H1 (cell line): ENCODE measurements at regions not wholly inside any gene's neighbourhood (a gene's known extent, or its start where the extent isn't known, plus 50 kb on each side); places are given as distances from the start of the nearest gene placed in this dataset.

Experiments used
- CTCF ChIA-PET: fragments of 300-600 bp; sonication (Branson Sonifier 250); formaldehyde crosslinking; loops from one replicate; lab custom pipeline; 2021; ENCODE audit not compliant: partially characterized antibody; lab: Charles Lee
- POLR2A ChIA-PET: fragments of 300-600 bp; sonication (Branson Sonifier 250); formaldehyde crosslinking; loops from one replicate; lab custom pipeline; 2021; ENCODE audit warnings: inconsistent platforms; ENCODE audit not compliant: partially characterized antibody; lab: Charles Lee
- DNase-seq, 2 experiments: peaks; one replicate each; pipeline versions ENCODE4 v3.0.0 to v3.0.0-alpha.2; 2010 to 2022; ENCODE audit warnings: low spot score in 2 of 2, low read depth in 1 of 2, mixed read lengths in 1 of 2
- FAIRE-seq: peaks from 2 replicates; lab custom pipeline; 2011; peaks lifted over from hg19 to GRCh38; lab: Jason Lieb, UNC
- H2AFZ ChIP-seq: 2 replicates; pipeline ENCODE4 v1.8.1; 2012; ENCODE audit warnings: low read length, inconsistent platforms
- H2AK5ac ChIP-seq: 2 replicates; pipeline ENCODE4 v1.6.1; 2013; ENCODE audit warnings: low read depth, low read length
- H2BK120ac ChIP-seq: replicated peaks from 2 replicates; pipeline ENCODE3; 2013; ENCODE audit warnings: low read depth, low read length, inconsistent platforms
- H2BK12ac ChIP-seq: 2 replicates; pipeline ENCODE4 v1.6.1; 2013; ENCODE audit warnings: low read depth, low read length
- H2BK15ac ChIP-seq: 2 replicates; pipeline ENCODE4 v1.6.1; 2013; ENCODE audit warnings: low read length
- H2BK20ac ChIP-seq: 2 replicates; pipeline ENCODE4 v1.6.1; 2013; ENCODE audit warnings: low read length
- H2BK5ac ChIP-seq: 2 replicates; pipeline ENCODE4 v1.6.1; 2013; ENCODE audit warnings: low read depth, low read length
- H3K14ac ChIP-seq: 2 replicates; pipeline ENCODE4 v1.6.1; 2013; ENCODE audit warnings: inconsistent platforms; ENCODE audit not compliant: insufficient read length
- H3K18ac ChIP-seq: 2 replicates; pipeline ENCODE4 v1.6.1; 2013; ENCODE audit warnings: low read length; ENCODE audit errors: extremely low read depth
- H3K23ac ChIP-seq: 2 replicates; pipeline ENCODE4 v1.6.1; 2013; ENCODE audit warnings: inconsistent platforms; ENCODE audit not compliant: insufficient read length
- H3K23me2 ChIP-seq: 2 replicates; pipeline ENCODE4 v1.6.1; 2013; ENCODE audit warnings: low read depth, low read length
- H3K27ac ChIP-seq: 2 replicates; pipeline ENCODE4 v1.6.1; 2011; ENCODE audit warnings: low read depth, low read length, inconsistent platforms
- H3K27me3 ChIP-seq, 4 experiments: replicated peaks in 1 of 4; 1 replicate in 1 of 4; 2 replicates in 3 of 4; pipeline versions ENCODE4 v1.6.1 to v1.8.1; 2011 to 2013; ENCODE audit warnings: low read length in 3 of 4, mild to moderate bottlenecking in 3 of 4, inconsistent platforms in 2 of 4, mixed read lengths in 2 of 4, moderate library complexity in 1 of 4; ENCODE audit not compliant: control insufficient read depth in 3 of 4, insufficient read depth in 3 of 4; ENCODE audit errors: extremely low read depth in 1 of 4
- H3K36me3 ChIP-seq, 4 experiments: 2 replicates each; pipeline versions ENCODE4 v1.6.1 to v1.8.1; 2011 to 2013; ENCODE audit warnings: mild to moderate bottlenecking in 4 of 4, low read length in 3 of 4, moderate library complexity in 2 of 4, control low read depth in 1 of 4, inconsistent platforms in 1 of 4; ENCODE audit not compliant: insufficient read depth in 4 of 4, control insufficient read depth in 2 of 4
- H3K4ac ChIP-seq: replicated peaks from 2 replicates; pipeline ENCODE3; 2013; ENCODE audit warnings: low read length, low read depth, mixed read lengths, inconsistent platforms; ENCODE audit not compliant: insufficient read length
- H3K4me1 ChIP-seq, 4 experiments: replicated peaks in 1 of 4; 1 replicate in 1 of 4; 2 replicates in 3 of 4; pipeline versions ENCODE4 v1.6.1 to v1.8.1; 2011 to 2013; ENCODE audit warnings: low read length in 3 of 4, inconsistent platforms in 2 of 4, mixed read lengths in 1 of 4; ENCODE audit not compliant: insufficient read depth in 4 of 4, control insufficient read depth in 3 of 4
- H3K4me2 ChIP-seq, 2 experiments: 2 replicates each; pipeline versions ENCODE4 v1.6.1 to v1.8.1; 2011 to 2013; ENCODE audit warnings: low read depth in 2 of 2, low read length in 2 of 2, control low read depth in 1 of 2, inconsistent platforms in 1 of 2, mild to moderate bottlenecking in 1 of 2; ENCODE audit not compliant: insufficient read depth in 1 of 2
- H3K4me3 ChIP-seq, 4 experiments: fragments of 200-600, 300-600 bp in 1 of 4; sonication (generic), shearing (Covaris generic), sonication (Bioruptor Twin) in 1 of 4; 2 replicates each; pipeline versions ENCODE4 v1.5.1 to v1.8.1; 2011 to 2016; ENCODE audit warnings: low read length in 4 of 4, low read depth in 3 of 4, control low read depth in 2 of 4, inconsistent platforms in 2 of 4, mild to moderate bottlenecking in 2 of 4, mixed read lengths in 1 of 4, moderate library complexity in 1 of 4; ENCODE audit not compliant: insufficient read depth in 2 of 4; ENCODE audit errors: extremely low read depth in 1 of 4
- H3K56ac ChIP-seq: replicated peaks from 2 replicates; pipeline ENCODE3; 2013; ENCODE audit warnings: low read depth, mild to moderate bottlenecking, mixed read lengths, low read length, inconsistent platforms; ENCODE audit not compliant: insufficient read length
- H3K79me1 ChIP-seq: 2 replicates; pipeline ENCODE4 v1.6.1; 2013; ENCODE audit warnings: low read depth, low read length, control low read depth
- H3K79me2 ChIP-seq, 2 experiments: 2 replicates each; pipeline versions ENCODE4 v1.6.1 to v1.8.1; 2012 to 2013; ENCODE audit warnings: low read length in 2 of 2, mild to moderate bottlenecking in 2 of 2, inconsistent platforms in 1 of 2; ENCODE audit not compliant: insufficient read depth in 2 of 2, control insufficient read depth in 1 of 2
- H3K9ac ChIP-seq, 4 experiments: replicated peaks in 1 of 4; 1 replicate in 1 of 4; 2 replicates in 3 of 4; pipeline versions ENCODE4 v1.6.1 to v1.8.1; 2011 to 2013; ENCODE audit warnings: low read depth in 3 of 4, low read length in 3 of 4, control low read depth in 2 of 4, mild to moderate bottlenecking in 2 of 4, moderate library complexity in 2 of 4, inconsistent platforms in 1 of 4; ENCODE audit errors: extremely low read depth in 1 of 4
- H3K9me3 ChIP-seq, 2 experiments: 2 replicates each; pipeline versions ENCODE4 v1.6.1 to v1.8.1; 2012 to 2013; ENCODE audit warnings: mild to moderate bottlenecking in 2 of 2, moderate library complexity in 2 of 2, control low read depth in 1 of 2, inconsistent platforms in 1 of 2, low read depth in 1 of 2, low read length in 1 of 2, mixed read lengths in 1 of 2; ENCODE audit not compliant: insufficient read depth in 2 of 2
- H4K20me1 ChIP-seq, 2 experiments: replicated peaks in 1 of 2; 2 replicates each; pipeline versions ENCODE3 to v1.8.1; 2011 to 2013; ENCODE audit warnings: inconsistent platforms in 2 of 2, low read length in 2 of 2, mild to moderate bottlenecking in 1 of 2; ENCODE audit not compliant: insufficient read depth in 2 of 2, control insufficient read depth in 1 of 2
- H4K5ac ChIP-seq: 2 replicates; pipeline ENCODE4 v1.6.1; 2013; ENCODE audit warnings: low read length, low read depth, mixed read lengths, inconsistent platforms; ENCODE audit not compliant: insufficient read length
- H4K8ac ChIP-seq: 2 replicates; pipeline ENCODE4 v1.8.0; 2013; ENCODE audit warnings: mild to moderate bottlenecking, moderate library complexity, low read length, inconsistent platforms; ENCODE audit not compliant: insufficient read depth; ENCODE audit errors: extremely low read depth
- H4K91ac ChIP-seq: replicated peaks from 2 replicates; pipeline ENCODE3; 2013; ENCODE audit warnings: low read length, mixed read lengths, inconsistent platforms; ENCODE audit not compliant: insufficient read length
- ATF2 ChIP-seq: IDR thresholded peaks from 2 replicates; pipeline ENCODE4 v1.6.1; 2012; ENCODE audit warnings: low read length, inconsistent platforms
- CHD1 ChIP-seq: IDR thresholded peaks from 2 replicates; pipeline ENCODE4 v1.6.1; 2012; ENCODE audit warnings: low read depth, low read length, improper control_type of control experiment
- CTCF ChIP-seq, 3 experiments: IDR thresholded peaks; 1 replicate in 2 of 3; 2 replicates in 1 of 3; pipeline versions ENCODE4 v1.5.1 to v1.6.1; 2011; ENCODE audit warnings: low read length in 3 of 3, mild to moderate bottlenecking in 3 of 3, inconsistent platforms in 2 of 3, low read depth in 1 of 3, moderate library complexity in 1 of 3; ENCODE audit not compliant: insufficient read depth in 1 of 3; ENCODE audit errors: control extremely low read depth in 1 of 3
- EZH2 ChIP-seq: fragments of 200-600 bp; sonication (generic); IDR thresholded peaks from 2 replicates; pipeline ENCODE4 v1.7.1; 2012; ENCODE audit warnings: low read depth, mild to moderate bottlenecking, moderate library complexity, low read length, inconsistent platforms; ENCODE audit not compliant: severe bottlenecking
- HDAC6 ChIP-seq: IDR thresholded peaks from one replicate; pipeline ENCODE4 v1.7.1; 2012; ENCODE audit warnings: low read depth, mild to moderate bottlenecking, inconsistent platforms, low read length, moderate library complexity
- MAFK ChIP-seq: IDR thresholded peaks from 2 replicates; pipeline ENCODE4 v1.6.1; 2012; ENCODE audit warnings: low read depth, mild to moderate bottlenecking, improper control_type of control experiment, low read length
- RNF2 ChIP-seq: fragments of 200-900, 300-1000 bp; sonication (generic); IDR thresholded peaks from 2 replicates; pipeline ENCODE4 v1.7.1; 2016; ENCODE audit warnings: borderline replicate concordance, low read depth, mild to moderate bottlenecking, antibody characterized with exemption, low read length; ENCODE audit not compliant: poor library complexity, severe bottlenecking; ENCODE audit errors: missing control alignments
- SIN3A ChIP-seq, 2 experiments: IDR thresholded peaks in 1 of 2; conservative IDR thresholded peaks in 1 of 2; 2 replicates each; pipeline ENCODE4 v1.6.1; 2011 to 2012; ENCODE audit warnings: low read length in 2 of 2, improper control_type of control experiment in 1 of 2, low read depth in 1 of 2, mild to moderate bottlenecking in 1 of 2
- YY1 ChIP-seq: IDR thresholded peaks from 2 replicates; pipeline ENCODE4 v1.6.1; 2011; ENCODE audit warnings: low read depth, mild to moderate bottlenecking, low read length
- WGBS, 2 experiments: shearing (Covaris generic) in 1 of 2; methylation state at CpG; one replicate each; pipeline versions ENCODE4 v1.1.6 to v1.1.7; 2013 to 2015; ENCODE audit warnings: low lambda C conversion rate in 2 of 2, mixed read lengths in 2 of 2, inconsistent platforms in 1 of 2, low coverage in 1 of 2, missing lambda C conversion rate in 1 of 2; ENCODE audit not compliant: insufficient replicate concordance in 2 of 2, insufficient coverage in 1 of 2, insufficient read length in 1 of 2; ENCODE audit errors: extremely low coverage in 1 of 2, missing lambda C conversion rate in 1 of 2; 5-methylcytosine and 5-hydroxymethylcytosine counted together

- WGBS, 2 experiments, result 75% methylated on average over 2 of the region's 2 CpGs; no CpG with 5 or more reads in 1 of the 2 experiments
- H3K36me3 ChIP-seq, result no peaks in the 10 kb centered on the region
- no peak overlapping the region for H2BK12ac ChIP-seq
- H3K18ac ChIP-seq, result no peak overlapping the region
- H3K27me3 ChIP-seq, result no peaks in the 10 kb centered on the region
- no peak overlapping the region for H3K4me2 ChIP-seq
- no peak overlapping the region for H4K8ac ChIP-seq
- H3K27ac ChIP-seq, result no peak overlapping the region
- H3K4ac ChIP-seq, result no peak overlapping the region
- no peak overlapping the region for H3K56ac ChIP-seq
- H3K9ac ChIP-seq, result no peak overlapping the region
- no peak overlapping the region for H2AK5ac ChIP-seq
- H3K14ac ChIP-seq, result no peak overlapping the region
- DNase-seq (no peak), FAIRE-seq (no peak)
- H3K23me2 ChIP-seq, result no peaks in the 10 kb centered on the region
- no peak overlapping the region for H4K91ac ChIP-seq
- H3K9me3 ChIP-seq, result no peaks in the 10 kb centered on the region; a peak in 1 of 4 replicates
- no peak overlapping the region for H2BK120ac ChIP-seq
- TF ChIP-seq MAFK, result no peak
- no peak for TF ChIP-seq YY1
- TF ChIP-seq EZH2, result no peak
- TF ChIP-seq CHD1, result no peak
- TF ChIP-seq CTCF (IDR thresholded peaks at IDR 0.05; ENCODE audit: control extremely low read depth in 1 of 3, insufficient read depth in 1 of 3, low read depth in 1 of 3, low read length in 3 of 3), result no peak
- TF ChIP-seq HDAC6, result no peak
- TF ChIP-seq RNF2, result no peak
- no peak for TF ChIP-seq ATF2
- TF ChIP-seq SIN3A (conservative IDR thresholded peaks at IDR 0.05 in 1 of 2, IDR thresholded peaks at IDR 0.05 in 1 of 2; ENCODE audit: low read depth in 1 of 2, low read length in 2 of 2), result no peak
- TF ChIP-seq, all 59 proteins: peak for 0
- H2AFZ ChIP-seq, result no peak overlapping the region
- ChIA-PET POLR2A (no interaction called here), CTCF (no interaction called here)
- H4K20me1 ChIP-seq, result no peaks in the 10 kb centered on the region
- H3K23ac ChIP-seq, result no peak overlapping the region
- no peaks in the 10 kb centered on the region for H3K79me2 ChIP-seq
- H4K5ac ChIP-seq, result no peak overlapping the region
- no peak overlapping the region for H2BK5ac ChIP-seq
- H2BK15ac ChIP-seq, result no peak overlapping the region
- H3K4me3 ChIP-seq, result no peak overlapping the region
- no peaks in the 10 kb centered on the region for H3K79me1 ChIP-seq
- H2BK20ac ChIP-seq, result no peak overlapping the region
- H3K4me1 ChIP-seq, result peaks cover 0 to 3% (median 2%) of the 10 kb centered on the region in 4 experiments; a peak in 2 of 7 replicates
Observed at GRCh38 chr7:116364469-116364868, 135.1 kb upstream of the CAV2 start.
